Fibroblast of pulmonary artery (primary cell): ENCODE measurements at regions not wholly inside any gene's neighbourhood (a gene's known extent, or its start where the extent isn't known, plus 50 kb on each side); places are given as distances from the start of the nearest gene placed in this dataset.

ENCODE experiments used
- DNase-seq: peaks from one replicate; pipeline ENCODE4 v3.0.0-alpha.2; 2010; ENCODE audit warnings: low read depth
- H3K4me3 ChIP-seq: replicated peaks from 2 replicates; pipeline ENCODE4 v1.5.1; 2011; ENCODE audit warnings: low read depth, mild to moderate bottlenecking, control low read depth, low read length, moderate library complexity
- CTCF ChIP-seq: IDR thresholded peaks from 2 replicates; pipeline ENCODE4 v1.5.1; 2011; ENCODE audit warnings: mild to moderate bottlenecking, control low read depth, low read length, inconsistent platforms; ENCODE audit errors: missing control alignments

DNA sequence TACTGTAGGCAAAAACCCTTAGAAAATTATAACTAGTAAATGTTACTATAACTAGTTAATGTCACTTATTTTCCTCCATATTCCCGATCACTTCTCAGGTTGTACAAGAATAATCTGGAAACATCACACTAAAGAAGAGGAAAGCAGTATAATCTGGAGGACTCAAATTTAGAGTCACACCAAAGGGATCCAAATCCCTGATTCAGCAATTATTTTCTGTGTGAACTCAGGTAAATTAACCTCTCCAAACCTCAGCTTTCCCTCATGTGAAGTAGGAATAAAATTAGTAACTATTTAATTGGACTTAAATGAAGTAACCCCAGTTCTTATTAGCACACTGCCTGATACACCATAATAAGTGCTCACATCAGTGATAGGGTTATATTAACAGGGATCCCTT is 170.1 kb upstream of the NECTIN3 start:
- H3K4me3 ChIP-seq, result no peak overlapping the region
- TF ChIP-seq CTCF, result no peak
- no peak for DNase-seq

DNA sequence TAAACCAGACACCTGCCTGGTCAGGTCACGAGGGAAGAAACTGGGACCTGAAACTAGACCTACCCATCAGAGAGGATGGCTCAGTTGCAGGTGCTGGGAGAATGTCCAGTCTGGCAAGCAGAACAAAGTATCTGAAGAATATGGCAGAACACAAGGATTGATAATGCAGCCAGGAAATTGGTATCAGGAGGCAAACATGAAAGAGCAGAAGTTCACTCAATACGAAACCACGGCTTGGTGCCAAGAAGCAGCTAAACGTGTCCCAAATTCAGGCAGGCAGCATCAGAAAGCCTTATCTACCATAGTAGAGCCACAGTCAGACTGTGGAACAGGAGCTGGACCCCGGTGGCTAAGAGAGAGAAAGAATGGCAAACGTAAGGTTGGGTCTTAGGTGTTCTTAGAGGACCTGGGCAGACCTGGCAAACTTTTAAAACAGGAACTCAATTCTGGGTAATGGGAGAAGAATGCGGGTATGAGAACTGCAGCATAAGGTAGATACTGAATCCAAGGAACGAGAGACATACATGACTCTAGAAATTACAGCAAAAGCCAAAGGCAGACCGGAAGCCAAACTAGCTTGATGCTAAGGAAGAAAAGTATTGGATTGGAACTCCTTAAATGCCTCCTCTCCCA is 169.0 kb upstream of the NECTIN3 start:
- no peak for TF ChIP-seq CTCF
- no peak for DNase-seq

DNA sequence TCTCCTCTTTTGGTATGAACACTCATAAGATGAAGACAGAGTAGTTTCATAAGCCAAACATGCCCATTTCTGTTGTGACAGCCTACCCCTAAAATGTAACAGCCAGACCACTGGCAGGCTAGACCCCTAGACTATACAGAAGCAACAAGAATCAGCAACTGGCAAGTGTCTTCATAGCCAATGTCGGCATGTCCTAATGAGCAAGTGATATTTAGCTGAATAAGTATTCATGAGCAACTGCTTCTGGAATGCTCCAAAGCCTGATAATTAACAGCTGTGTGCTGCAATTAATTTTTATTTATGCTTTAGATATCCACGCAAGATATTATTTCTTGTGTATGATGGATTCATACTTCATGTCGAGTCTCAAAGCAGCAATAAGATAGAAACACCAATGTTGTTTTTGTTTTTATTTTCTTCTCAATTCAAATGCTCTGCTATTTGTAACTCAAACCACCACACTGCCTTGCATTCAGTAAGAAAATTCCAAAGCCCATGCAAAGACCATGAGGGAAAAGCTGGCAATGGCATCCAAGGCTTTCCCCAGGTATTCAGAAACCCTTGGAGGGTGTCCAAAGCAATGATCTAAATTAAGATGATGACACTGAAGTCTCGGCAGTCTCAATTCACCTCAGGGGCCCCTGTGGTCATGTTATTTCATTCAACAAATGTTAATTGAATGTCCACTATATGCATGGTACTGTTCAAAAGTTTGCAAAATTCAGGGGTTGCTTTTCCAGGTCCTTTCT is 167.7 kb upstream of the NECTIN3 start:
- no peak for DNase-seq
- H3K4me3 ChIP-seq, result no peak overlapping the region
- no peak for TF ChIP-seq CTCF

More for the DNA sequence above, 169.0 kb upstream of the NECTIN3 start:
- no peak overlapping the region for H3K4me3 ChIP-seq

DNA sequence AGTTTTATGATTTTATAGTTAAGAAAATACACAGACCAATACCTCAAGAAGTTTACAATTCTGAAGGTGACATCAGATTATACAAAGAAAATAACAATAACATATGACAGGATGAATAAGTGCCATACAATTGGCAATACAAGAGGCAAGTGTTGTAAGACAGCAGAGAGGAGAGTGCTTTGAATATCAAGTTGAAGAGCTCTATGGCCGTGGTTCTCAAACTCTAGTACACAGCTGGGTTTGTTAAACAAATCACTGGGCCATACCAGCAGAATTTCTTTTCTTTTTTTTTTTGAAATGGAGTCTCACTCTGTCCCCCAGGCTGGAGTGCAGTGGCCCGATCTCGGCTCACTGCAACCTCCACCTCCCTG is 167.1 kb upstream of the NECTIN3 start:
- no peak for TF ChIP-seq CTCF
- no peak overlapping the region for H3K4me3 ChIP-seq
- no peak for DNase-seq

- TF ChIP-seq CTCF, result no peak
- no peak for DNase-seq
- H3K4me3 ChIP-seq, result no peak overlapping the region
Measured at GRCh38 chr3:110905121-110905520, 166.5 kb upstream of the NECTIN3 start.

DNA sequence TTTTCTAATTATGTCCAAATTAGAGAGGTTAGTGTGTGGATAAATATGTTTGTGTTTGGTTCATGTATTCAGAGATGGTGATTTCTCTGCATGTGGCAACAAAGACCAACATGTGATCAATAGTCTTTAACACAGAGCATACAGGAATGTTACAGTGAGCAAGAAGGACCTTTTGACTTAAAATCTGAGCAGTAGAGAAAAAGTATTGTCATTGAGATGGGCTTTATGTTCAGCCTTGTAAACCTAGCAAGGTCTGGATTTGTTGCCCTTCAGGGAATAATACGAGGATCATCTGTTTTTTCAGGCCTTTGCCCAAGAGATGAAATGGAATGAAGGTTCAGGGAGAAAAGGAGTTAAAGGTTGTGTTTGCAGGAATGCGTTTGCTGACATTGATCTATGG is 161.8 kb upstream of the NECTIN3 start:
- no peak for DNase-seq
- no peak for TF ChIP-seq CTCF
- no peak overlapping the region for H3K4me3 ChIP-seq

- TF ChIP-seq CTCF, result no peak
- no peak for DNase-seq
- no peak overlapping the region for H3K4me3 ChIP-seq
Measured at GRCh38 chr3:110910346-110910955, 161.2 kb upstream of the NECTIN3 start.
